Prostate gland (tissue), 2 donors: ENCODE measurements at regions not wholly inside any gene's neighbourhood (a gene's known extent, or its start where the extent isn't known, plus 50 kb on each side); places are given as distances from the start of the nearest gene placed in this dataset.
"Not testable (repeated sequence)": the region's sequence is repeated elsewhere in the genome, so short reads cannot be mapped to it uniquely, and the experiment has no call there.

Experiments
- DNase-seq: peaks from one replicate; pipeline ENCODE4 v3.0.0-alpha.2; 2019; ENCODE audit warnings: low spot score
- H3K27ac ChIP-seq, 2 donors: fragments of 200-600 bp; sonication (generic); 2 replicates each; pipeline ENCODE4 v1.5.1; 2017 to 2019
- H3K27me3 ChIP-seq: fragments of 200-600 bp; sonication (generic); replicated peaks from 2 replicates; pipeline ENCODE4 v1.5.1; 2019; ENCODE audit not compliant: insufficient read depth
- H3K36me3 ChIP-seq, 2 donors: fragments of 200-600 bp; sonication (generic); 1 replicate in 1 of 2; 2 replicates in 1 of 2; pipeline versions ENCODE4 v1.5.1 to v1.8.1; 2017 to 2019
- H3K4me1 ChIP-seq: fragments of 200-600 bp; sonication (generic); replicated peaks from 2 replicates; pipeline ENCODE4 v1.5.1; 2019
- H3K4me3 ChIP-seq, 2 donors: fragments of 200-600 bp; sonication (generic); 2 replicates each; pipeline ENCODE4 v1.5.1; 2017 to 2019
- H3K9me3 ChIP-seq: fragments of 200-600 bp; sonication (generic); 2 replicates; pipeline ENCODE4 v1.5.1; 2017
- POLR2A ChIP-seq: fragments of 450-650 bp; IDR thresholded peaks from one replicate; pipeline ENCODE4 v1.6.1; 2016; ENCODE audit warnings: antibody characterized with exemption, mild to moderate bottlenecking
- POLR2AphosphoS5 ChIP-seq: sonication (generic); formaldehyde crosslinking; IDR thresholded peaks from one replicate; pipeline ENCODE4 v1.6.1; 2017; ENCODE audit warnings: antibody characterized with exemption
- WGBS: methylation state at CpG from one replicate; pipeline ENCODE4 v1.1.5; 2018; 5-methylcytosine and 5-hydroxymethylcytosine counted together
- intact Hi-C: fragments of 100-400 bp; cut with DNase I; formaldehyde crosslinking; loops from one replicate; pipeline ENCODE4 v1.14.2; 2022
- TF ChIP-seq, protein P1 (sequence below), 4 experiments: fragments of 200-600 bp in 2 of 4; fragments of 450-650 bp in 2 of 4; sonication (generic) in 2 of 4; IDR thresholded peaks; 1 replicate in 3 of 4; 2 replicates in 1 of 4; pipeline ENCODE4 v1.5.1; 2016 to 2019; ENCODE audit warnings: antibody characterized with exemption in 4 of 4, mild to moderate bottlenecking in 2 of 4, moderate library complexity in 2 of 4

DNA sequence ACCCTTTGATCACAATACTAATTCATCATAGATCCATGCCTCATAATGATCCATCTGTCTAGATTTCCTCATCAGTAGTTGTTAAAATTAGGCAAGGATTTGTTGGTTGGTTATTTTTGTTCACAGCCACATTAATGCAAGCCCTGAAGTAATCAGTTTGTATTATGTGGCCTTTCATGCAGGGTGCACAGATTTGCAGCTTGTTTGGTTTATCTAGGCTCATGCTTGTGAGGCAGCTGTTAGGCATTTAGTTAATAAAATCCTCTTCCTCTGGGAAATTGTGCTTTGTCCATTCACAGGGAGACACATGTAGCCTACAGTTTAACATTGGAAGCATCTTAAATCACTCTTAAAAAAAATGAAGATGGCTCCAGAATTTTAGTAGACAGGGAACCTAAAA, 162.8 kb upstream of the ZNF385D start:
- Histone ChIP-seq H3K4me3 (no peak overlapping the region), H3K36me3 (no peaks in the 10 kb centered on the region), H3K27me3 (no peaks in the 10 kb centered on the region), H3K9me3 (no peaks in the 10 kb centered on the region), H3K27ac (no peak overlapping the region), H3K4me1 (no peaks in the 10 kb centered on the region)
- DNase-seq, result no peak
- intact Hi-C loops, result no loop called here
- TF ChIP-seq POLR2A, result no peak
- TF ChIP-seq, protein P1, sequence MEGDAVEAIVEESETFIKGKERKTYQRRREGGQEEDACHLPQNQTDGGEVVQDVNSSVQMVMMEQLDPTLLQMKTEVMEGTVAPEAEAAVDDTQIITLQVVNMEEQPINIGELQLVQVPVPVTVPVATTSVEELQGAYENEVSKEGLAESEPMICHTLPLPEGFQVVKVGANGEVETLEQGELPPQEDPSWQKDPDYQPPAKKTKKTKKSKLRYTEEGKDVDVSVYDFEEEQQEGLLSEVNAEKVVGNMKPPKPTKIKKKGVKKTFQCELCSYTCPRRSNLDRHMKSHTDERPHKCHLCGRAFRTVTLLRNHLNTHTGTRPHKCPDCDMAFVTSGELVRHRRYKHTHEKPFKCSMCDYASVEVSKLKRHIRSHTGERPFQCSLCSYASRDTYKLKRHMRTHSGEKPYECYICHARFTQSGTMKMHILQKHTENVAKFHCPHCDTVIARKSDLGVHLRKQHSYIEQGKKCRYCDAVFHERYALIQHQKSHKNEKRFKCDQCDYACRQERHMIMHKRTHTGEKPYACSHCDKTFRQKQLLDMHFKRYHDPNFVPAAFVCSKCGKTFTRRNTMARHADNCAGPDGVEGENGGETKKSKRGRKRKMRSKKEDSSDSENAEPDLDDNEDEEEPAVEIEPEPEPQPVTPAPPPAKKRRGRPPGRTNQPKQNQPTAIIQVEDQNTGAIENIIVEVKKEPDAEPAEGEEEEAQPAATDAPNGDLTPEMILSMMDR (IDR thresholded peaks at IDR 0.05), result no peak
- TF ChIP-seq POLR2AphosphoS5, result no peak

DNA sequence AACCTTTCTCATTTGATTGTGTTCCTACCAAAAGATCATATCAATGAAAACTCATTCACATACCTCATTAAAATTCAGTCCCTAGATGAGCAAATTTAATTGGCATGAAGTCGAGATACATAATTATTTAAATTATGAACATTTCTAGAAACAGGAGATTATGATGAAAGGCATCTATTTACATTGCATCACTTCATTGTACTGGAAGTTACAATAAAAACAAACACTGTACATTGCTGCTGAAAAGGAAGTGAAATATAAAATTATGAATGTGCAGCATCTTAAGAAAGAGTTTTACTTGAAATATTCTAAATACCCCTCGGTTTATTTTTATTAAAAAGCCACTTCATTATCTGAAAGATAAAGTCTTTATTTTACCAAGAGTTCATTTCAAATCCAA, 163.4 kb upstream of the ZNF385D start:
- no peaks in the 10 kb centered on the region for H3K27me3 ChIP-seq
- H3K4me3 ChIP-seq, result no peak overlapping the region
- H3K27ac ChIP-seq, result no peak overlapping the region
- H3K4me1 ChIP-seq, result no peaks in the 10 kb centered on the region
- intact Hi-C loops, result no loop called here
- H3K36me3 ChIP-seq, result no peaks in the 10 kb centered on the region
- TF ChIP-seq, protein P1 (IDR thresholded peaks at IDR 0.05), result no peak
- TF ChIP-seq POLR2AphosphoS5, result no peak
- no peak for TF ChIP-seq POLR2A
- H3K9me3 ChIP-seq, result no peaks in the 10 kb centered on the region
- no peak for DNase-seq
- WGBS, result 67% methylated on average over 2 of the region's 2 CpGs

DNA sequence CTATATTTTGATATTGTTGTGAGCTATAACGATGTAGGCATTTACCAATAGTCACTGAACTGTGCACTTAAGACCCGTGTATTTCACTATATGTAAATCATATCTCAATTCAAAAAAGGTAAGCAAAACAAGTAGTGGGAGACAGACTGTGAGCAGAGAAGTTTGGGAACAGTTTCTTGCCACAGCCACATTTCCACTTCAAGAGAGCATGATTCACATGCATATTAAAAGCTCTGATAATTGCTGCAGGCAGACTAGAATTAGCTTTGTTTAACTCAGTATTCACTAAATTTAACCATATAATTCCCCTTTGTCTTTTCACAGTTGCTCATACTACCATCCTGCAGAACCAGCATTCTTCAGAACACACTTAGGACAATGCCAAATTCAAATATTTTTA, 168.4 kb upstream of the ZNF385D start:
- WGBS, result 76% methylated on average over 2 of the region's 2 CpGs
- intact Hi-C loops, result no loop called here
- no peak for DNase-seq
- H3K27ac ChIP-seq, result no peak overlapping the region
- no peaks in the 10 kb centered on the region for H3K36me3 ChIP-seq
- no peaks in the 10 kb centered on the region for H3K4me1 ChIP-seq
- no peaks in the 10 kb centered on the region for H3K27me3 ChIP-seq
- H3K4me3 ChIP-seq, result no peak overlapping the region
- TF ChIP-seq POLR2AphosphoS5 (no peak), POLR2A (no peak)
- TF ChIP-seq, protein P1 (IDR thresholded peaks at IDR 0.05), result no peak
- no peaks in the 10 kb centered on the region for H3K9me3 ChIP-seq

DNA sequence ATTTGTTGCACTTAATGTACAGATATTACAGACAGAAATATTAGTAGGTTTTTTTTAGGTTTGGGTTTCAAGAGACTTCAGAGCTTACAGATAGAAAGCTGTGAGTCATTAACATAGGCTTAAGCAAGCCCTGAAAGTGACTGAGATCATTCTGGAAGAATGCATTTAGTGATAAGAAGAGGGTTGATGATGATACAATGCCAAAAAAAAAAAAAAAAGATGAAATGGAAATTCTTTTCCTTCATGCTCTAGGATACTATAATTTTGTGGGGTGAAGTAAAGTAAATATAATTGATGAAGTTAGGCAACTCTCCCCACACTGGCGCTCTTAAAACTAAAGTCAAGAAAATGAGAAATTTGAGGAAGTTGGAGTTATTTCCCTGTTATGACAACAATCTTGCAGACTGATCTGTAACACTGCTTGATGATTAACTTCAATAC, 169.4 kb upstream of the ZNF385D start:
- no peak overlapping the region for H3K27ac ChIP-seq
- intact Hi-C loops, result no loop called here
- no peak overlapping the region for H3K4me3 ChIP-seq
- no peaks in the 10 kb centered on the region for H3K4me1 ChIP-seq
- H3K9me3 ChIP-seq, result no peaks in the 10 kb centered on the region
- 93% methylated on average over 1 of the region's 1 CpG for WGBS
- TF ChIP-seq POLR2AphosphoS5 (no peak), POLR2A (no peak)
- TF ChIP-seq, protein P1 (IDR thresholded peaks at IDR 0.05), result no peak
- no peaks in the 10 kb centered on the region for H3K36me3 ChIP-seq
- H3K27me3 ChIP-seq, result no peaks in the 10 kb centered on the region
- no peak for DNase-seq

DNA sequence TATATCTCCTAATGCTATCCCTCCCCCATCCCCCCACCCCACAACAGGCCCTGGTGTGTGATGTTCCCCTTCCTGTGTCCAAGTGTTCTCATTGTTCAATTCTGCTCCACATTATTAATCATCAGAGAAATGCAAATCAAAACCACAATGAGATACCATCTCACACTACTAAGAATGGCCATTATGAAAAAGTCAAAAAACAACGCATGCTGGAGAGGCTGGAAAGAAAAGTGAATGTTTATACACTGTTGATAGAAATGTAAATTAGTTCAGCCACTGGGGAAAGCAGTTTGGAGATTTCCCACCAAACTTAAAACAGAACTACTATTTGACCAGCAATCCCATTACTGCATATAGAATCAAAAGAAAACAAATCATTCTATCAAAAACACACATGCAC, 172.1 kb upstream of the ZNF385D start:
- H3K27me3 ChIP-seq, H3K36me3 ChIP-seq, H3K4me3 ChIP-seq, intact Hi-C loops, DNase-seq, H3K9me3 ChIP-seq, H3K4me1 ChIP-seq, H3K27ac ChIP-seq: not testable (repeated sequence)
- WGBS, result 74% methylated on average over 1 of the region's 1 CpG

DNA sequence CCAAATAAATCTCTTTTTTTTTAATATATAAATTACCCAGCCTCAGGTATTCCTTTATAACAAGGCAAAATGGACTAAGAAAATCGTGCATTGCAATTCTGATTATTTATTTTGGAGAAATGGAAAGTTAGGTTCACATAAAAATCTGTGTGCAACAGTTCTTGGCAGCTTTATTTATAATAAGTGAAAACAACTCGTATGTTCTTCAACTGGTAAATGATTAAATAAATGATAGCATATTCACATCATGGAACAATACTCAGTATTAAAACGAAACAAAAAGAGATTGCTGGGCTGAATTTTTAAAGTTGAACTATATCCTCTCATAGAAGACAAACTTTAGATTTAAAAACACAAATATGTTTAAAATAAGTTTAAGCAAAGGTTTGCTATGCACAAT, 176.3 kb upstream of the ZNF385D start:
- no peak for DNase-seq
- 23% methylated on average over 3 of the region's 3 CpGs for WGBS
- no peak overlapping the region for H3K27ac ChIP-seq
- intact Hi-C loops, result no loop called here
- no peaks in the 10 kb centered on the region for H3K27me3 ChIP-seq
- TF ChIP-seq, protein P1 (IDR thresholded peaks at IDR 0.05), result no peak
- TF ChIP-seq POLR2A (no peak), POLR2AphosphoS5 (no peak)
- H3K9me3 ChIP-seq, result no peaks in the 10 kb centered on the region
- H3K4me1 ChIP-seq, result no peaks in the 10 kb centered on the region
- H3K36me3 ChIP-seq, result no peaks in the 10 kb centered on the region
- no peak overlapping the region for H3K4me3 ChIP-seq
